HG03469 (cell line): ENCODE measurements at regions not wholly inside any gene's neighbourhood (a gene's known extent, or its start where the extent isn't known, plus 50 kb on each side); places are given as distances from the start of the nearest gene placed in this dataset.
"Not testable (repeated sequence)": the region's sequence is repeated elsewhere in the genome, so short reads cannot be mapped to it uniquely, and the experiment has no call there.

ENCODE experiments used
- ATAC-seq: cut with Tn5 transposase; IDR thresholded peaks from one replicate; pipeline ENCODE4 v1.9.1; 2021; ENCODE audit warnings: mild to moderate bottlenecking, moderate library complexity, moderate number of reproducible peaks; ENCODE audit not compliant: unreplicated experiment

DNA sequence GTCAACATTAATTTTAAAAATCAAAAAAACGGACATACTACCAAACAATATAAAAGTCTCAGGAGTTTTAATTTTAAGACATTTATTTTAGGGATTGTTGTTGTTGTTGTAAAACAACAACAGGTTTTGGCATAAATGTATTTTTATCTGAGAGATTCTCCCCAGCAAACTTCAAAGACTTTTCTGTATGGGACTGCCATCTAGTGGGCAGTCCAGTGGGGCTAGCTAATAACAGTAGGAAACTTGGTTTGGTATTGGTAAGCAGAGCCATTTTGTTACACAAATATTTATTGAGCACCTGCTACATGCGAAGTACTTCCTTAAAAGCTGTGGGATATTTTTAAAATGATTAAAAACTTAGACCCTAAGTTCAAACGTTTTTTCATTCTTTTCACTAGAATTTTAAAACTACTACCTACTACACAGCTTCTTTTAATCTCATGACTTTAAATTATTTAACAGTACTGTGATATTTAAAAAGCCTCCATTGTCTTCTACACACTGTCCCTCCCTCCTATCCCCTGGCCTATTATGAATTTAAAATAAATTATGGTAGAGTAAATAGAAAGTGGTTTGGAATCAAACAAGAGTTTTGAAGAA is 1028.4 kb upstream of the INTU start:
- ATAC-seq: no peak

DNA sequence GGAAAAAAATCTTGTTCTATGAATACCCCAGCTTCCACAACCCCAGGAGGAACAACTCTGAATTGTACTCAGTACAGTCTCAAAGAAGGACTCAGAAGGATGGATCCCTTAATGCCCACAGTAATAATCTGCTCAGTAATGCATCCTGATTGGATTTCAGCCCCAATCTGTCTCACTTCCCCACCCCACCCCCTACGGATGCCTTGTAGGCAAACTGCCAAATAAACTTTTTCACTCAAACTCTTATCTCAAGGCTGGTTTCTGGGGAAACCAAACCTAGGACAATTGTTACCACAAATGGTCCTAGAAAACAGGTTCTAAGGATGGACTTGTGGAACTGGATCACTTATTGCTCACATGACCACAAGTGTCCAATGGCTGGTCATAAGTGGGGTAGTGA is 1021.8 kb upstream of the INTU start:
- ATAC-seq: no peak

DNA sequence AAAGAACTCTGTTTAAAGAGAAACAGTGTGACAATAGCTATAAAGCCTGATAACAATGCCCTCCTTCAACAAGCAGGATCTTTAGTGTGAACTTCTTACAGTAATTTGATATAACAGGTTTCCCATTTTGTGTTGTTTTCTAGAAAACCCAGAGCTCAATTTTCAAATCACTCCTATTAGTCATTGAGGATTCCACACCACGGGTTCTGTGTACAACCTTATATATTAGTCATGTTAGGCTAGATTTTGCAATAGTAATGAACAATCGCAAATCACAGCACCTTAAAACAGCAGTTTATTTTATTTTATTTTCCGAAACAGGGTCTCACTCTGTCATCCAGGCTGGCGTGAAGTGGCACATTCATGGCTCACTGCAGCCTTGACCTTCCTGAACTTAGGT is 1020.9 kb upstream of the INTU start:
- no peak for ATAC-seq

DNA sequence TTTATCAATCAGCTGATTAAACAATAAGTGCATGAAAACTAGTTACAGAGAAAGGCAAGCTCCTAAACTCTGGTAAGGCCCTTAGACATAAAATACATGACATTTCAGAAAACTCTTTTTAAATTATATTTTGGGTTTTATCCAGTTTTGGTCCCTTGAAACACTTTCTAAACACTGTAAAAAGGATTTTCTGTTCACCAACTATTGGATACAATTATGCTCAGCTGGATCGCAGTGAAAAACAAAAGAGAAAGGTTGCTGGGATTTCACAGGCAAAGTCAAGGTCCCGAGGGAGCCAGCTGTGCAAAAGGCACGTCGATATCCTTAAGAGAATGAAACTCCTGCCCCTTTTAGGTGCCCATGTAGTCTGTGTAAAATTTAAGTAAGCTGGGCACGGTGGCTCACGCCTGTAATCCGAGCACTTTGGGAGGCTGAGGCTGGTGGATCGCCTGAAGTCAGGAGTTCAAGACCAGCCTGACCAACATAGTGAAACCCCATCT is 1018.4 kb upstream of the INTU start:
- ATAC-seq: no peak

DNA sequence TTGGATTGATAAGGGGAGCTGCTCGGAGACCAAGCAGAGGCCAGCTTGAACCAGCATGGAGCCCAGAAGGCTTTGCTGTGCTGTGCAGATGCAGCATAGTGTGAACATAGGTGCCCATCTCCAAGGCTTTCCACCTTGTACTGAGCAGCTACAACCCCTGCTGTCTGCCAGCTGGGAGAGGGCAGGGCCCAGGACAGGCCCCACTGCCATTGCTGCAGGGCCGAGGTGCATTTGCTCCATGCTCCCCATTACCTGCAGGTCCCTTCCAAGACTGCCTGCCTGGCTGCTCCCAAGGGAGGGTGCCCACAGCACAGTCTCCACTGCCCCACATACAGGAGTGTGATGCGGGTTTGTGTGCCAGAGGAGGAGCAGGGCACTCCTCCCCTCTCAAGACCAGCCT is 1016.0 kb upstream of the INTU start:
- ATAC-seq: no peak

DNA sequence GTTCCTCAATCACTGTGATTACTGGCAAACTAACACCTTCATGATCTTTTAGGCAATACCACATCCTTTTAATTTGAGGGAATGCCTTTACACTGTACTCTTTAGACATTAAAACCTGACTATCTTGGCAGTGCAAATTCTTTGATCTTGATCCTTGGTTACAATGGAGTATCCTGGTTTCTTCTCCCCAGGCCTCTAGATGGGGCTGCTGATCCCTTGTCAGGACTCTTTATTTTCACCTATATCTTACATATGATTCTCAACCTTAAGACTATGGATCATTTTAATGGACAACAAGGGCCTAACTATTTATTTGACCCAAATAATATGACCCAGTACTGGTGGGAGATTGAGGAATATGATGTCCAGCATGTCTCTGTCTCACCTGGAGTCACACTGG is 1005.5 kb upstream of the INTU start:
- ATAC-seq: no peak

DNA sequence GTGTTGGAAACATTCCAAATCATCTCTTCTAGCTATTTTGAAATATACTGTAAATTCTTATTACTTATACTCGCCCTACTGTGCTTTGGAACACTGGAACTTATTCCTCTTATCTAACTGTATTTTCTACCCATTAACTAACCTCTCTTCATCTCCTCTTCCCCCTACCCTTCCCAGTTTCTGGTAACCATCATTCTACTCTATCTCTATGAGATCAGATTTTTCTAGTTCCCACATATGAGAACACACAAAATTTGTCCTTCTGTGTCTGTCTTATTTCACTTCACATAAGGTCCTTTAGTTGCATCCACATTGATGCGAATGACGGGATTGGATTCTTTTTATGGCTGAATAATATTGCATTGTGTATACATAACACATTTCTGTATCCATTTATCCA is 1003.8 kb upstream of the INTU start:
- ATAC-seq: no peak

DNA sequence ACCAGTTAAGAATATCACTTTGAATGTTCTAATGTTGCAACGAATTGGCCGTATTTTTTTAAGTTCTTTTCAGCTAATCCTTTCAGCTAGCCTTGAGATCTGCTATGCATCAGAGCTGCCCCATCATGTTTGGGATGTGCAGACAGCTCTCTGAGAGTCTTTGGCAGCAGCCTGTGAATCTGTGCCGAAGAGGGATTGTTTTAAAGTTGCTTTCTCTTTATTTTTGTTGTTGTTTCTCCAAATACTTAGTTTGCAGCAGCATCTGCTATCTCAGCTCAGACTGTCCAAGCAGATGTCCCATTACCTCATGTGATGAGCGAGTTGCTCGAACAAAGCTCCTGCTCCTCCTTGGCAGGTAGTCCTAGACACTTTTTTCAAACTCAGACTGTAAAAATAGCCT is 1002.5 kb upstream of the INTU start:
- ATAC-seq: no peak

DNA sequence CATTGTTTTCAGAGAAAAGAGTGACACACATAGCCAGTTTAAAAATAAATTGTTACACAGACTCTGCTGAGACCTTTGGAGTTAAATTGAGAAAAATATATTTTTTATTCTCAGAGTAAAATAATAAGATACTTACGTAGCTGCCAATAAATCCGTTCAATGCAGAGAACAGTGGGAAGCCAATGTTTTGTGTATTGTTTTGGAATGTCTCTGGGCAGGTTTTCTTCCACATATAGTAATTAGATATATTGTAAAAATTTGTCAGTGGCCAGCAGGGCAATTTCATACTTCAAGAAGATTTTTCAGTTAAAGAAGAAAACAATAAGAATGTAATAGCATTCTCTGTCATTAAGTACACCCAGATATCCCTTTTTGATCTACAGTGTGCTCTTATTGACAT is 999.5 kb upstream of the INTU start:
- no peak for ATAC-seq

DNA sequence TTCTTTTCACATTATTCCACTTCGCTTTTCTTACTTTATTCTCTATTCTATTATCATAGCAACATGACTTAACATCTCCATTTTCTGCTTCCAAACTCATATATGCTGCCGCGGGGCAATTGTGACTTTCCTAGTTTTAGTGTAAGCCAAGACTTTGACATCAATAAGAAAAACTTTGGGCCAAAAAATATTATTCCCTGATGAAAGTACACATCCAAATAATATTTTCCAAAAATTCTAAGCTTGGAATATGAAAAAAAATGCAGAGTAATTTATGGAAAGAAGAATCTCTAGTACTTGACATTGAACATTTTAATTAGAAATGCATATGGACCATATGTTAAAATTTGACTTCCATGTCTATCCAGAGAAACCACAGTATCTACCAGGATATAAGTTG is 995.1 kb upstream of the INTU start:
- ATAC-seq: no peak

DNA sequence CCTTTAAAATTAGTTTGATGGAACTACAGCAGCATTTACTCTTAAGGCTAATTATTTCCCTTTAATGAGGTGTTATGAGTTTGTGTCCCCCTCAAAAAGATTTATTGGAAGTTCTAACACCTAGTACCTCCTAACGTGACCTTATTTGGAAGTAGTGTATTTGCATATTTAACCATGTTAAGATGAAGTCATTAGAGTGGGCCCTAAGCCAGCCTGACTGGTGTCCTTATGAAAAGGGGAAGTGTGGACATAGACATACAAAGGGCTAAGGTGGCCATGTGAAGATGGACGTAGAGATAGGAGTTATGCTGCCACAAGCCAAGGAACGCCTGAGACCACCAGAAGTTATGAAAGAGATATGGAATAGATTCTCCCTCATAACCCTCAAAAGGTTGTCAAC is 985.4 kb upstream of the INTU start:
- no peak for ATAC-seq

DNA sequence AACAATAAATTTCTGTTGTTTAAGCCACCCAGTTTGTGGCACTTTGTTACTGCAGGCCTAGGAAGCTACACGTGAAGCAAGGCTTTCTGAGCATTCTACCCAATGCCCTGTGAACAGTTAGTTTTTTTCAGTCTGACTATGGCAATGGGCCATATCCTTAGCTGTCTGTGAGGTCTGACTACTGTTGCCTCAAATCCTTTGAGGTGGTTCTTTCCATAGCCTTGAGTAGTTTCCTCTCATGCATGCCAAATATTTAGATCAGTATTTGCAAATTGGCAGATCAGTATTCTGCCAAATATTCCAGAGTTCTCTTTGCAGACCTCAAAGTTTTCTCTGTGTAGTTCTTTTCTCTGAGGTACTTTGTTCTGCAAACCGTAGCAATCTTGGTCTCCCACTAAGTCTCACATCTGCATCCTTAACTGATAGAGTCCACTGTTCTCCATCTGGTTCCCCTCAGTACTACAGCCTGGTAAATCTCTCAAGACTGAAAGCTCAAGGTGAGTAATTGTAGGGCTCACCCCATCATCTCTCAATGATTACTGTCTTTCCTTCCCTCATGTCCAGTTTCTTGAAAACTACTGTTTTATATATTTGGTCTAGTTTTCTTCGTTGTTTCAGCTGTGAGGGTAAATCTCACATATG is 984.9 kb upstream of the INTU start:
- ATAC-seq: no peak

DNA sequence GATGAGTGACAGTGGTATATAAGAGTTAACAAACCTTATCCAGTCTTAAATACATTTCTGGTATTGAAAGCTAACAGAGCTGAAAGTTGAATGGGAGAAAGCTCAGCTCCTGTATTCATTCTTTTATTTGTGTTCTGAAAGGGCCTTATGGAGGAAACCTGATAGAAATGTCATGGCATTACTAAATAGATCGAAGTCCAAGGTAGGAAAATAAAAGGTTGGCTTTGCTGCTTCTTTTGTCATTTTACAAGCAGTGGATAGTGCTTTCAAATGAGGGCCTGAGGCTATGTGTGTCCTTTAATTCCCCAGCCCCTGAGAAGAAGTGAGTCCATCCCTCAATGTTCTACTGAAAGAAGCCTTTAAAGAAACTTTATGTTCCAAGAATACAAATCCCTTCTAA is 974.3 kb upstream of the INTU start:
- ATAC-seq: no peak

DNA sequence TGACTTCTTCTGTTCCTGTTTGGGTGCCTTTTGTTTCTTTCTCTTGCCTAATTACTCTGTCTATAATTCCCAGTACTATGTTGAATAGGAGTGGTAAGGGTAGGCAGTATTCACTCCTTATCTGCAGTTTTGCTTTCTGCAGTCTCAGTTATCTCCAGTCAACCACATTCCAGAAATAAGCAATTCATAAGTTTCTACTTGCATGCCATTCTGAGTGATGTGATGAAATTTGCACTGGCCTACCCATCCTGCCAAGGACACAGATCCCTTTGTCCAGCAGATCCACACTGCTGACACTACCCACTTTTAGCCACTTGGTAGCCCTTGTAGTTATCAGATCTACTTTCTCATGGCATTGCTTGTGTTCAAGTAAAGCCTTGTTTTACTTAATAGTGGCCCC is 971.6 kb upstream of the INTU start:
- no peak for ATAC-seq

DNA sequence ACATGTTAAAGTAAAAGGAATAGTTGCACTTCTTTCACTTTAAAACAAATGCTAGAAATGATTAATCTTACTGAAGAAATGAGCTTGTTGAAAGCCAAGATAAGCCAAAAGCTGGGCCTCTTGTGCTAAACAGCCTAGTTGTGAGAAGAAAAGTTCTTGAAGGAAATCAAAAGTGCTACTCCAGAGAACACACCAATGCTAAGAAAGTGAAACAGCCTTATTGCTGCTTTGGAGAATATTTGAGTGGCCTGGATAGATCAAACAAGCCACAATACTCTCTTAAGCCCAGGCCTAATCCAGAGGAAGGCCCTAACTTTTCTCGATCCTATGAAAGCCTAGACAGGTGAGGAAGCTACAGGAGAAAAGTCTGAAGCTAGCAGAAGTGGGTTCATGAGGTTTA is 967.9 kb upstream of the INTU start:
- ATAC-seq: no peak

DNA sequence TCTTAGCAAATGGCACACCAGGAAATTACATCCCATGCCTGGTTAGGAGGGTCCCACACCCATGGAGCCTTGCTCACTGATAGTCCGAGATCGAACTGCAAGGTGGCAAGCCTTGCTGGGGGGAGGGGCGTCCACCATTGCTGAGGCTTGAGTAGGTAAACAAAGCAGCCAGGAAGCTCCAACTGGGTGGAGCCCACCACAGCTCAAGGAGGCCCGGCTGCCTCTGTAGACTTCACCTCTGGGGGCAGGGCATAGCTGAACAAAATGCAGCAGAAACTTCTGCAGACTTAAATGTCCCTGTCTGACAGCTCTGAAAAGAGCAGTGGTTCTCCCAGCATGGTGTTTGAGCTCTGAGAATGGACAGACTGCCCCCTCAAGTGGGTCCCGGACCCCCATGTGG is 962.7 kb upstream of the INTU start:
- not testable (repeated sequence) for ATAC-seq

DNA sequence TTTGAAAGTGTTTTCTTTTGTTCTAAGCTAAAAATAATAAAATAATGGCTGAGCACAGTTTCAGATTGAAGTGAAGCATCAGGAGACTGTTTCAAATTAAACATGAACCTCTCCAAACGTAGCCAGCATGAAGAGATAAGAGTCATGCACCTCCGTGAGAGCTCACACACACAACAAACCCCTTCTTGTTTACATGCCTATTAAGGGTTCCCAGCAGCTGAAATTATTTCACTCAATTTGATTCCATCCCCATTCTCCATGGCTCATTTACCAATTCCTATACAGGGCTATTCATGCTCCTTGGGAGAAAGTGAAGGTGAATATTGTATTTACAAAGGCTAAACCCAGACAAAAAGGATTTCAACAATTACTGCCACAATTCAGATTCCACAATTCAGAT is 954.1 kb upstream of the INTU start:
- no peak for ATAC-seq

DNA sequence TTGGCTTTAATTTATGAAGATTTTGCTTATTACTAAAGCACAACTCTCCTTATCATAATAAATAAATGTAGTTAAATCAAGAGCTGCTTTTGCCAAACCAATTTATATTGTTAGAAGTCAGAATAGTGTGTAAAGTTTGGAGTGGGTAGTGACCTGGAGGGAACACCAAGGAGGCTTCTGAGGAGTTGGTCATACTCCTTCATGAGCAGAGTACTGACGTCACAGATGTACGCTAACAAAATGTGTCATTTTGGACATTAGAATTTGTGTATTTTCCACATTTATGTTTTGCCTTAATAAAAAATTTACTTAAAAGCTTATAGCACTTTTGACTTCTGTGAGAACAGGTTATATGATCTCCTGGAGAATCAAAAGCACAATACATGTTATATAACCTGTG is 953.5 kb upstream of the INTU start:
- ATAC-seq: no peak

DNA sequence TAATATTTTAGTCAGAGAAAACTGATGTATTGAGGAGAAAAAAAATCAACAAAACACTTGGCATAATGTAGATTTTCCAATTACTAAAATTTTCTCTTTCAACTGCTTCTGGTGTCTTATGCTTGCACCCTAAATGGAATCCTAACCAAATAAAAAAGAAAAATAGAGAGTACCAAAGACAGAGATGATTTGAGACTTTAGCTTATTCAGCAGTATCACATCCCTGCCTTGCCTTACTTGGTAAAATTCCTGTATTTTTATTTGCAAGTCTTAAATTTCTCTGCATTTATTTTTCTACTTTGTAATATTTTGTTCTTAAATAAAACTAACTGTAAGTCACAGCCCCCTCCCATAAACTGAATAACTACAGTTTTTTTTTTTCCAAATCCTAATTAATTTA is 950.5 kb upstream of the INTU start:
- no peak for ATAC-seq

DNA sequence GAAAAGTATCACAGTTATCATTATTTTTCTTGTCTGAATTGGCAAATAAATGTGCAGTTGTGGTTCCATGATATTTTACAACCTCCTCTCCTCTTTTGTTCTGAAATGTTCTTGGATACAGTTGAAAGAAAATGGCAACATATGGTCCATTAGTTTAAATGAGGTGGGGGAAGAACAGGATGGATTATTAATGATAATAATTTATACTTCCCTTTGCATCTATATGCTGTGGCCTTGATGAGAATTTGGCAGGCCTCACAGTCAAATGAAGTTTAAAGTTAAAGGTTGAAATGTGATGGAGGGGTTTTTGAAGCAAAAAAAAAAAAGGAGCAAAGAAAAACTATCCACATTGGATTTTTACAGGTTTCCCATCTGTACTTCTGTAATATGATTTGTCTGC is 946.3 kb upstream of the INTU start:
- ATAC-seq: no peak

DNA sequence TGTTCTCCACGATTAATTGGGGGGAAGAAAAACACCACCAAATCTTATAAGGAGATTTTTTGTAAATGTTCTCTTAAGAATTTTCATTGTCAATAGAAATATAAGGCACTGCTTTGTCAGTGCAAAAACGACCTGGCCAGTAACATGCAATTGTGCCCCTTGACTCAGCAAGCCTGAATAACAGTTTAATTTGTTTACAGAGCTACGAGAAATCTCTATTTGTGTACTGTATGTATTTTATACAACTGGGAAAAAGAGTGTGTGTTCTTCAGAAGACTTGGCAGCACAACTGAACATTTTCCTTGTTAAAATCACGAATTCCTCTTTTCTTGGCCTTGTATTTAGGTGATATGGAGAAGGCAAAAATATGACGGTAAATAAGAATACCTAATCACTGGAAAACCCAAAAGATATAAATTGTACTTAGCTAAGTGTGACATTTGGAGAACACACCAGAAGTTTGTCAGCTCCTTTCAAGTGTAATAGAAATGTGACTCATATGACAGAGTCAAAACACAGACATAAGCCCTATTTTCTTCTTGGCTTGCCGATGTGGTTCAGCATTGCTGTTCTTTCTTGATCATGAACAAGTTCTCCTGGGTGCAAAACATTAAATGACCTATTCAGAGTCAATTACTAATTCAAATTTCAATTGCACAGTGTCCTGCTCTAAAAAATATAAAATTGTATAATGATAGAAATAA is 945.0 kb upstream of the INTU start:
- no peak for ATAC-seq

DNA sequence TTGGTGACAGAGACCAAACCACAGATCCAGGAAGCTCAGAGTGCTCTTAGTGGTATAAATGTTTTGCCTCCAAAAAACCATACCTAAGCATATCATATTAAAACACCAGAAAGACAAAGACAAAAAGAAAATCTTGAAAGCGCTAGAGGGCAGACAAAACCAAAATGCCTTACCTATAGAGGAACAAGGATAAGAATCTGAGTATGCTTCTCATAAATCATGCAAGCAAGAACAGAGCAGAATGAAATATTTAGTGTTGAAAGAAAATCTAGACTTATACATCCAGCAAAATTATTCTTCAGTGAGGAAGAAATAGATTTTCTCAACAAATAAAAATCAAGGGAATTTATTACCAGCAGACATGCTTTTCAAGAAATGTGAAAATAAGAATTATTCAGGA is 941.0 kb upstream of the INTU start:
- no peak for ATAC-seq
